HepG2 (cell line): ENCODE measurements at regions not wholly inside any gene's neighbourhood (a gene's known extent, or its start where the extent isn't known, plus 50 kb on each side); places are given as distances from the start of the nearest gene placed in this dataset.

Source experiments
- ATAC-seq: fragments of 200-7000 bp; cut with Tn5 transposase; 3 replicates; pipeline ENCODE4 v1.9.1; 2020; ENCODE audit warnings: mild to moderate bottlenecking, moderate library complexity
- BruUV-seq: library from RNA; stranded (reverse); fragments of 400-500 nt; replicated peaks from 2 replicates; lab custom pipeline; 2021; lab: Mats Ljungman, UMichigan
- CTCF ChIA-PET: fragments of 300-600 bp; formaldehyde crosslinking; extraction: SDS; loops from one replicate; lab custom pipeline; 2021; ENCODE audit warnings: low total read pairs, inconsistent platforms, low intra/inter-chr PET ratio; lab: Yijun Ruan, JAX
- POLR2A ChIA-PET: fragments of 350-600 bp; sonication (Branson Sonifier 250); formaldehyde crosslinking; loops from one replicate; lab custom pipeline; 2020; ENCODE audit warnings: antibody characterized with exemption, inconsistent platforms; lab: Yijun Ruan, JAX
- DNase-seq: peaks from one replicate; pipeline ENCODE4 v3.0.0-alpha.2; 2015; ENCODE audit warnings: low spot score
- FAIRE-seq: peaks from 3 replicates; lab custom pipeline; 2011; peaks lifted over from hg19 to GRCh38; lab: Jason Lieb, UNC
- H2AFZ ChIP-seq: one replicate; pipeline ENCODE4 v1.6.1; 2011; ENCODE audit warnings: low read length, inconsistent platforms
- H3K27ac ChIP-seq: fragments of 300-600 bp; 3 replicates; pipeline ENCODE4 v1.8.0; 2011; ENCODE audit warnings: mixed run types, mild to moderate bottlenecking, mixed read lengths, low read length, inconsistent platforms; ENCODE audit not compliant: insufficient read depth; ENCODE audit errors: extremely low read length
- H3K27me3 ChIP-seq, 2 experiments: fragments of 200-600 bp in 1 of 2; 2 replicates in 1 of 2; 3 replicates in 1 of 2; pipeline versions ENCODE4 v1.6.0 to v1.8.0; 2011; ENCODE audit warnings: low read length in 2 of 2, mild to moderate bottlenecking in 2 of 2, moderate library complexity in 2 of 2, inconsistent platforms in 1 of 2; ENCODE audit not compliant: insufficient read depth in 2 of 2, control insufficient read depth in 1 of 2
- H3K36me3 ChIP-seq, 2 experiments: fragments of 200-600 bp in 1 of 2; replicated peaks in 1 of 2; 2 replicates in 1 of 2; 3 replicates in 1 of 2; pipeline versions ENCODE4 v1.5.1 to v1.8.0; 2011; ENCODE audit warnings: low read length in 2 of 2, inconsistent platforms in 1 of 2; ENCODE audit not compliant: insufficient read depth in 2 of 2, control insufficient read depth in 1 of 2
- H3K4me1 ChIP-seq: 2 replicates; pipeline ENCODE4 v1.5.1; 2012; ENCODE audit warnings: low read length, inconsistent platforms; ENCODE audit not compliant: insufficient read depth
- H3K4me2 ChIP-seq: 2 replicates; pipeline ENCODE4 v1.6.0; 2011; ENCODE audit warnings: low read depth, low read length, inconsistent platforms
- H3K4me3 ChIP-seq, 3 experiments: fragments of 200-600 bp in 1 of 3; sonication (generic), shearing (Covaris generic) in 1 of 3; replicated peaks in 1 of 3; 2 replicates each; pipeline ENCODE4 v1.5.1; 2011 to 2016; ENCODE audit warnings: low read length in 3 of 3, inconsistent platforms in 2 of 3, low read depth in 2 of 3, mild to moderate bottlenecking in 2 of 3, control low read depth in 1 of 3, mixed read lengths in 1 of 3; ENCODE audit not compliant: insufficient read depth in 1 of 3
- H3K79me2 ChIP-seq: one replicate; pipeline ENCODE4 v1.6.1; 2011; ENCODE audit warnings: low read length, inconsistent platforms; ENCODE audit not compliant: insufficient read depth
- H3K9ac ChIP-seq: 2 replicates; pipeline ENCODE4 v1.6.0; 2011; ENCODE audit warnings: mild to moderate bottlenecking, low read depth, low read length, inconsistent platforms; ENCODE audit not compliant: insufficient read depth
- H3K9me3 ChIP-seq: 2 replicates; pipeline ENCODE4 v1.5.1; 2012; ENCODE audit warnings: mild to moderate bottlenecking, low read length
- H4K20me1 ChIP-seq: 2 replicates; pipeline ENCODE4 v1.6.0; 2011; ENCODE audit warnings: inconsistent platforms, mild to moderate bottlenecking, low read length, moderate library complexity; ENCODE audit not compliant: insufficient read depth
- FOSL2 ChIP-seq: sonication (generic); formaldehyde crosslinking; IDR thresholded peaks from 2 replicates; pipeline ENCODE4 v1.4.0; 2020; ENCODE audit warnings: missing genetic modification reagents
- KAT8 ChIP-seq: IDR thresholded peaks from 2 replicates; pipeline ENCODE4 v1.6.1; 2016; ENCODE audit warnings: missing genetic modification reagents, missing compliant biosample characterization
- MAFF ChIP-seq: IDR thresholded peaks from 2 replicates; pipeline ENCODE4 v1.6.1; 2011; ENCODE audit warnings: low read depth, low read length, improper control_type of control experiment
- NFKBIZ ChIP-seq: IDR thresholded peaks from 2 replicates; pipeline ENCODE4 v1.6.1; 2018; ENCODE audit warnings: missing genetic modification reagents, missing compliant biosample characterization
- NFRKB ChIP-seq: fragments of 450-650 bp; IDR thresholded peaks from 2 replicates; pipeline ENCODE4 v1.6.1; 2017
- PAF1 ChIP-seq: IDR thresholded peaks from 2 replicates; pipeline ENCODE4 v1.6.1; 2016; ENCODE audit warnings: missing genetic modification reagents, missing compliant biosample characterization
- SAP130 ChIP-seq: IDR thresholded peaks from 2 replicates; pipeline ENCODE4 v1.6.1; 2016; ENCODE audit warnings: low read depth
- TBL1XR1 ChIP-seq: fragments of 150-350 bp; IDR thresholded peaks from 2 replicates; pipeline ENCODE4 v1.6.1; 2014; ENCODE audit warnings: borderline replicate concordance, low read length; ENCODE audit not compliant: partially characterized antibody
- TGIF2 ChIP-seq: IDR thresholded peaks from 2 replicates; pipeline ENCODE4 v1.6.1; 2016; ENCODE audit warnings: control low read depth, missing compliant biosample characterization
- XRCC5 ChIP-seq: fragments of 200-400 bp; formaldehyde crosslinking; optimal IDR thresholded peaks from 2 replicates; pipeline ENCODE3; 2017; ENCODE audit warnings: mild to moderate bottlenecking, low read length
- in situ Hi-C: cut with HindIII; loops from 2 replicates; pipeline ENCODE4 v1.10.0; 2017; ENCODE audit warnings: low pct_unique_long_range_greater_than_20kb; ENCODE audit not compliant: extremely low pct_ligation_motif_present
- intact Hi-C: fragments of 100-400 bp; cut with micrococcal nuclease; formaldehyde crosslinking; loops from one replicate; pipeline ENCODE4 v1.10.0; 2022; ENCODE audit not compliant: unreplicated experiment
- TF ChIP-seq, protein P1 (sequence below): sonication (generic); formaldehyde crosslinking; IDR thresholded peaks from 2 replicates; pipeline ENCODE4 v1.4.0; 2020; ENCODE audit warnings: low read depth, missing genetic modification reagents
- TF ChIP-seq, protein P2 (sequence below): sonication (generic); formaldehyde crosslinking; IDR thresholded peaks from 2 replicates; pipeline ENCODE4 v1.9.0; 2021; ENCODE audit warnings: missing genetic modification reagents, mild to moderate bottlenecking, borderline replicate concordance
- TF ChIP-seq, protein P3 (sequence below): sonication (generic); formaldehyde crosslinking; IDR thresholded peaks from 2 replicates; pipeline ENCODE4 v1.8.1; 2022; ENCODE audit warnings: low read depth, mild to moderate bottlenecking, missing genetic modification reagents

DNA sequence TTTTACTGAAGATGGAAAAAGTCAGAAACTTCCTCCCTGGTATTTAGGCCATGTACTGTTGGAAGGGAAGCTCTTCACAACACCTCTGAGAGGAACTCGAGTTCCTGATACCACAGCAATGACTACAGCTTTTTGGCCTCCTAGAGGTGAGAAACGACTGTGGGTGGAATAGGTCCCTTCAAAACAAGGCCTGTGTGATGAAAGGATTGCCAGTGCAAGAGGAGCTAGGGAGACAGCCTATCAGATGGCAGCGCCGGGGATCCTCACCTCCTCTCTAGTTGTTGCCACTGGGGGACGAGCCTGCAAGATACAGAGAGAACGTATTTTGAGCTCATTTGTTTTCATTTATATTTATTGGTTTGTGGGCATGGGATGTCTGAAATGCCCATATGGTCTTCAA lies 187.8 kb upstream of the KCND3 start (continued):
- TF ChIP-seq, protein P1, sequence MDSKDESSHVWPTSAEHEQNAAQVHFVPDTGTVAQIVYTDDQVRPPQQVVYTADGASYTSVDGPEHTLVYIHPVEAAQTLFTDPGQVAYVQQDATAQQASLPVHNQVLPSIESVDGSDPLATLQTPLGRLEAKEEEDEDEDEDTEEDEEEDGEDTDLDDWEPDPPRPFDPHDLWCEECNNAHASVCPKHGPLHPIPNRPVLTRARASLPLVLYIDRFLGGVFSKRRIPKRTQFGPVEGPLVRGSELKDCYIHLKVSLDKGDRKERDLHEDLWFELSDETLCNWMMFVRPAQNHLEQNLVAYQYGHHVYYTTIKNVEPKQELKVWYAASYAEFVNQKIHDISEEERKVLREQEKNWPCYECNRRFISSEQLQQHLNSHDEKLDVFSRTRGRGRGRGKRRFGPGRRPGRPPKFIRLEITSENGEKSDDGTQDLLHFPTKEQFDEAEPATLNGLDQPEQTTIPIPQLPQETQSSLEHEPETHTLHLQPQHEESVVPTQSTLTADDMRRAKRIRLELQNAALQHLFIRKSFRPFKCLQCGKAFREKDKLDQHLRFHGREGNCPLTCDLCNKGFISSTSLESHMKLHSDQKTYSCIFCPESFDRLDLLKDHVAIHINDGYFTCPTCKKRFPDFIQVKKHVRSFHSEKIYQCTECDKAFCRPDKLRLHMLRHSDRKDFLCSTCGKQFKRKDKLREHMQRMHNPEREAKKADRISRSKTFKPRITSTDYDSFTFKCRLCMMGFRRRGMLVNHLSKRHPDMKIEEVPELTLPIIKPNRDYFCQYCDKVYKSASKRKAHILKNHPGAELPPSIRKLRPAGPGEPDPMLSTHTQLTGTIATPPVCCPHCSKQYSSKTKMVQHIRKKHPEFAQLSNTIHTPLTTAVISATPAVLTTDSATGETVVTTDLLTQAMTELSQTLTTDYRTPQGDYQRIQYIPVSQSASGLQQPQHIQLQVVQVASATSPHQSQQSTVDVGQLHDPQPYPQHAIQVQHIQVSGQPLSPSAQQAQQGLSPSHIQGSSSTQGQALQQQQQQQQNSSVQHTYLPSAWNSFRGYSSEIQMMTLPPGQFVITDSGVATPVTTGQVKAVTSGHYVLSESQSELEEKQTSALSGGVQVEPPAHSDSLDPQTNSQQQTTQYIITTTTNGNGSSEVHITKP (CRISPR knock-in tag) = no peak
- TF ChIP-seq NFKBIZ (CRISPR knock-in tag) (no peak), TGIF2 (CRISPR knock-in tag) (no peak), NFRKB (no peak)

DNA sequence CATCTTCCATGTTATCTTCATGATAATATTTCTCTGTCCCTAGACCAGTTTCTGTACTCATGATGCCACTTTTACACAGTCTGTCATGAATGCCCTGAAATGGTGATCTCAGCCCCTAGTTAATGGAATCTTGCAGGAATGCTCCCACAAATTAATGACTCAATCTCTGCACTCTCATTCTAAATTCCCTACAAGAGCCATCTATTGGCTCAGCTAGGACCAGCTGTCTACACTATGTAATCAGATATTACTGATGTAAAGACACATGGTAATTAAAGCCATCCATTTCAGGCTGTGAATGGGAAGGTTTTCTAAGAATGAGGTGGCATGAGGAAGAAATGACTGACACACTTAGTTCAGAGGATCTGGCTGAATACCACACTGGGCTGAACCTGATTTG lies 199.1 kb upstream of the KCND3 start:
- no peak overlapping the region for H2AFZ ChIP-seq
- no peaks in the 10 kb centered on the region for H3K4me1 ChIP-seq
- intact Hi-C loops (no loop called here), in situ Hi-C loops (loop anchor here (10.0 kb wide), 1 partner anchor 64 kb away; no protein-coding TSS in a partner anchor)
- no peaks in the 10 kb centered on the region for H4K20me1 ChIP-seq
- no peak overlapping the region for H3K4me2 ChIP-seq
- ChIA-PET CTCF (no interaction called here), POLR2A (no interaction called here)
- FAIRE-seq = no peak
- H3K9me3 ChIP-seq = no peaks in the 10 kb centered on the region
- no peaks in the 10 kb centered on the region for H3K79me2 ChIP-seq
- H3K27me3 ChIP-seq = no peaks in the 10 kb centered on the region; a peak in 1 of 5 replicates
- no peak overlapping the region for H3K4me3 ChIP-seq
- TF ChIP-seq TBL1XR1 (no peak), MAFF (no peak), PAF1 (CRISPR knock-in tag) (no peak), FOSL2 (no peak), SAP130 (CRISPR knock-in tag) (no peak), KAT8 (no peak), XRCC5 (no peak), TGIF2 (CRISPR knock-in tag) (no peak)
- TF ChIP-seq, protein P2, sequence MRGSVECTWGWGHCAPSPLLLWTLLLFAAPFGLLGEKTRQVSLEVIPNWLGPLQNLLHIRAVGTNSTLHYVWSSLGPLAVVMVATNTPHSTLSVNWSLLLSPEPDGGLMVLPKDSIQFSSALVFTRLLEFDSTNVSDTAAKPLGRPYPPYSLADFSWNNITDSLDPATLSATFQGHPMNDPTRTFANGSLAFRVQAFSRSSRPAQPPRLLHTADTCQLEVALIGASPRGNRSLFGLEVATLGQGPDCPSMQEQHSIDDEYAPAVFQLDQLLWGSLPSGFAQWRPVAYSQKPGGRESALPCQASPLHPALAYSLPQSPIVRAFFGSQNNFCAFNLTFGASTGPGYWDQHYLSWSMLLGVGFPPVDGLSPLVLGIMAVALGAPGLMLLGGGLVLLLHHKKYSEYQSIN (CRISPR knock-in tag) = no peak
- TF ChIP-seq, protein P3, sequence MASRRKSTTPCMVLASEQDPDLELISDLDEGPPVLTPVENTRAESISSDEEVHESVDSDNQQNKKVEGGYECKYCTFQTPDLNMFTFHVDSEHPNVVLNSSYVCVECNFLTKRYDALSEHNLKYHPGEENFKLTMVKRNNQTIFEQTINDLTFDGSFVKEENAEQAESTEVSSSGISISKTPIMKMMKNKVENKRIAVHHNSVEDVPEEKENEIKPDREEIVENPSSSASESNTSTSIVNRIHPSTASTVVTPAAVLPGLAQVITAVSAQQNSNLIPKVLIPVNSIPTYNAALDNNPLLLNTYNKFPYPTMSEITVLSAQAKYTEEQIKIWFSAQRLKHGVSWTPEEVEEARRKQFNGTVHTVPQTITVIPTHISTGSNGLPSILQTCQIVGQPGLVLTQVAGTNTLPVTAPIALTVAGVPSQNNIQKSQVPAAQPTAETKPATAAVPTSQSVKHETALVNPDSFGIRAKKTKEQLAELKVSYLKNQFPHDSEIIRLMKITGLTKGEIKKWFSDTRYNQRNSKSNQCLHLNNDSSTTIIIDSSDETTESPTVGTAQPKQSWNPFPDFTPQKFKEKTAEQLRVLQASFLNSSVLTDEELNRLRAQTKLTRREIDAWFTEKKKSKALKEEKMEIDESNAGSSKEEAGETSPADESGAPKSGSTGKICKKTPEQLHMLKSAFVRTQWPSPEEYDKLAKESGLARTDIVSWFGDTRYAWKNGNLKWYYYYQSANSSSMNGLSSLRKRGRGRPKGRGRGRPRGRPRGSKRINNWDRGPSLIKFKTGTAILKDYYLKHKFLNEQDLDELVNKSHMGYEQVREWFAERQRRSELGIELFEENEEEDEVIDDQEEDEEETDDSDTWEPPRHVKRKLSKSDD (CRISPR knock-in tag) = no peak
- BruUV-seq = no TSS peak
- no peak for DNase-seq
- no peak overlapping the region for H3K9ac ChIP-seq
- H3K27ac ChIP-seq = no peak overlapping the region
- H3K36me3 ChIP-seq = no peaks in the 10 kb centered on the region
- no peak for ATAC-seq
